HG03108 (cell line): ENCODE measurements at regions not wholly inside any gene's neighbourhood (a gene's known extent, or its start where the extent isn't known, plus 50 kb on each side); places are given as distances from the start of the nearest gene placed in this dataset.
"Not testable (repeated sequence)": the region's sequence is repeated elsewhere in the genome, so short reads cannot be mapped to it uniquely, and the experiment has no call there.

ENCODE experiments used
- ATAC-seq: cut with Tn5 transposase; IDR thresholded peaks from one replicate; pipeline ENCODE4 v1.9.1; 2021; ENCODE audit warnings: moderate library complexity; ENCODE audit not compliant: unreplicated experiment

DNA sequence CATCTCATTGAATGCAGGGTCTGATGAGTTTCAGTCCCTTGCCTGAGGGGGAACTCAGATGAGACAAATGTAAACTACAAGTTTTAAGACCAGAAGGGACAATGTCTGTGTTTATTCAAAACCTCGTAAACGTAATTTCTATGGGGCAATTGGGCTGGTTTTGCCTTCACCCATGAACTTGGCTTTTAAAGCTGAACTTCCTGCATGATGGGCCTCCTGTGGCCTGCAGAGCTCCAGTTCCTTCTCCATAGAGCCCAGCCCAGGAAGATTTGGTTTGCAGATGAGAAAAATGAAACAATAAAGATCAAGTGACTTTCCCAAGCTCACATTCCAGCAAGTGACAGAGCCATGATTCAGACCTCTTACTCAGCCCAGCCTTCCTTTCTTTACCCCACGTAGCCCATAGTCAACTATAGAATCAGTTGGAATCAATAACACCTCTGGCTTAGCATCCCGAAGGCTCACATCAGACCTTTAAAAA, 612.3 kb downstream of the UTRN start:
- ATAC-seq: no peak

DNA sequence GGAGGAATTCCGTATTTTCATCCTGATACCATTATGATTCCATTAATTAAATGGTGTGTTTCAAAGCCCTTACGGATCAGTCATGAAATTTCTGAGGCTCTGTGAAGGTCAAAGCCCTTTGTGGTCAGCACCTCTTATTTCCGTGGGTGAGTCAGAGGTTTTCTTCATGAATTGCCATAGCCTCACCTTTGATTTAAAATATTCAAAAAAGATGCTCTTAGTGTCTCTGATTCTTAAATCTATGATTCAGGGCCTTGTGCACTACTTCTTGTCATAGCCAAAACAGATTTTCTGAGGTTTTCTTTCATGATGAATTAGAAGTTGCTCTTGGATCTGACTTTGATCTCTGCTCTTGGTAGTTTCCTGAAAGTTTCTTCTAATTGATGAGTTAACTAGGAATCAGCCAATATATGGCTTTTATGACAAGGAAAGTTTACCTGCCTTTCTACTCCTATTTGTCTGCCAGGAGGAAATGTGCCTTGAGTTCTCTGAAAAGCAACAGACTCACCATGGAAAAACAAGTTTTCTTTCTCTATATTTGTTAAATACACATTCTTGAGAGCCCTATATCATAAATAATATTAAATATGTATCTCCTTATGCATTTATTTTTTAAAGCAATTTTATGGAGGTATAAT, 613.0 kb downstream of the UTRN start:
- ATAC-seq: no peak

DNA sequence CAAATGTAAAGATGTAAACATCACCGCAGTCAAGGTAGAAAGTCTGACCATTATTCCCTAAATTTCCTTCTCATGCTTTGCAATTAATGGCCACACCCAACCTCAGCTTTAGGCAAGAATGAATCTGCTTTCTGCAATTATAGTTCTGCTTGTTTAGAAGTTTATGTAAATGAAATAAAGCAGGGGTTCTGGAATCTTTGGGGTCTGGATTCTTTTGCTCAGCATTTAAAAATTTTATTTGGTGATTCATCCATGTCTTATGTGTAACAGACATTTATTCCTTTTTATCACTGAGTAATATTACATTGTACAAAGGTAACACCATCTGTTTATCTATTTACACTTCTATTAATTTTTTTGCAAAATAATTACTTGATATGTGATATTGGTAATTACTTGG, 613.6 kb downstream of the UTRN start:
- ATAC-seq: no peak

DNA sequence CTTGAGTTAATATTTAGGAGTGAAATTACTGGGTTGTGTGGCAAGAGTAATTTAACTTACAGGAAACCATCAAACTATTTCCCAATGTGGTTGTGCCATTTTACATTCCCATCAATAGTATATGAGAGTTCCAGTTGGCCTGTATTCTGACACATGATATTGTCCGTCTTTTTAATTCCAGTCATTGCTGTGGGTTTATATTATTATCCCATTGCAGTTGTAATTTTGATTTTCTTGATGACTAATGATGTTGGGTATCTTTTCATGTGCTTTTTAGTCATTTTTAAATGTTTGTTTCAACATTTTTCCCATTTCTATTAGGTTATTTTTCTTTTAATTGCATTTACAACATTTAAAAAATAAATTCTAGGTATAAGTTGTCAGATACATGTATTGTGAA, 614.0 kb downstream of the UTRN start:
- ATAC-seq: no peak

DNA sequence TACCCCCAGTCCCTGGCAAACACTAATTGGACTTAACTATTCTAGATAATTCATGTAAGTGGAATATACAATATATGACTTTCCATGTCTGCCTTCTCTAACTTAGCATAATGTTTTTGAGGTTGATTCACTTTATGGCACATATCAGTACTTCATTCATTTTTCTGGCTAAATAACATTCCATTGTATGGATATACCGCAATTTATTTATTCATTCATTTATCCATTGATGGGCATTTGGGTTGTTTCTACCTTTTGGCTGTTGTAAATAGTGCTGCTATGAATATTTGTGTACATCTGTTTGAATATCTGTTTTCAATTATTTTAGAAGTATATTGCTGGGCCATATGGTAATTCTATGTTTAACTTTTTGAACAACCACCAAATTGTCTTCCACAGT, 616.3 kb downstream of the UTRN start:
- ATAC-seq: no peak

DNA sequence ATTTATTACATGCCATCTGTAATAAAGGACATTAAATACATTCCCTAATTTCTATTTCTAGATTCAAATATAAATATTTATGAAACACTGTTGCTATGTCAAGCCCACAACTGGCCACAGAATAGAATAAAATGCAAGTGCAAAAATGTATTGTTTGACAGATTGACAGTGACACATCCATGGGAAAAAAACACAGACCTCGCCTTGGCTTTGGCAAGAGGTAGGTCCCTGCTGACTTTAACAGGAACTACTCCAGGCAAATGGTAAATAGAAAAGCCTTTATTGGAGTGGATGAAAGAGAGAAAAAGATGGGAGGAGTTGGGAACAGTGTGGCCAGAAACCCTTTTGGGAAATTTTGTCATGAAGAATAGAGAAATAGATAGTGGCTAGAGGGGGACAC, 622.9 kb downstream of the UTRN start:
- ATAC-seq: no peak

DNA sequence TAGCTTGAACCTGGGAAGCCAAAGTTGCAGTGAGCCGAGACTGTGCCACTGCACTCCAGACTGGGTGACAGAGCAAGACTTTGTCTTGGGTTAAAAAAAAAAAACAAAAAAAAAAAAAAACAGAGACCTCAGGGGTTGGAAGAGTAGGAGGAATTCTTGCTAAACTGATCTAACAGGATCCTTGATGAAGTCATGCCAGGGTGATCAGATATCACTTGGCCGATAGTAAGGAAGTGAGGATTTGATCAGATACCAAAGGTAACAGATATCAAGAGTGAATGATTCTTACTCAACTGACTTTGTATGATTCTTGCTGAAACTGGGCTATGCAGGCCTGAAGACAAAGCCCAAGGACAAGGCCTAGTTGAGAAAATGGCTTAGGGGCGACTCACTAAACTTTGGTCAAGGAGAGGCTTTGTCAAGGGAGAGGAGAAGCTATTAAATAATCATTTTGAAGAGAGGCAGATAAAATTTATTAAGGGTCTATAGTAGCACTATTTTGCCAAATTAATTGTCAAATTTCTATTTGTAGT, 624.7 kb downstream of the UTRN start:
- no peak for ATAC-seq

DNA sequence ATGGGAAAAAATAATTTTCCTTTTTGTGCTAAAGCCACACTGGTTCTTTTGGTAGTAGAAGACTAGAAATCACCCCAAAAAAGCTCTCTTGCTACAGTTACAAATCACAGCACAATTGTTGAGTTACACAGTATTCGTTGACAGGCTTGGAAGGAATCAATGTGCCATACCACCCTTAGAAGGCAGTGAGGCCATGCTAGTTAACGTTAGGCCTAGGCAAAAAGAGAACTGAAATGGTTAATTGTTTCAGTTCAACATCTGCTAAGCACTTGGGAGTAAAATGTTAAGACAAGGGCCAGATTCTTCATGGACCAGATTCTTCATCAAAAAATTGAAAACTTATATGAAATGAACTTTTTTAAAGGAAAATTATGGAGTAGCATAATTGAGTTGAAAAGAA, 626.2 kb downstream of the UTRN start:
- ATAC-seq: no peak

DNA sequence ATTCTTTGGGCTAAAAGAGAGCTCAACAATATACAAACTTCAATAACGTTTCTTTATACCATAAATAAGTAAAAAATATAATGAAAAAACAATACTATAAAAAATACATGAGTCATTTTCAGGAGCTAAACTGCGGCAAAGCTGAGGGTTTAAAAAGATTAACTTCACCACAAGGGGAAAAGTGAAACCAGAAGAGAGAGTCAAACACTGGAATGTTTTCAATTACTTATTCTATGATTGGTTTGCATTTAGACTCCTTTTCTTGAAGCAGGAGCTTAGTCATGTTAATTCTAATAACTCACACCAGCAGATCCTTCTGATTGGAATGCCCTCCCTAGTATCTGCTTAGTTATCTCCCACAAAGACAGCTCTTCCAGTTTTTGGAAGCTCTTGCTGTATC, 627.3 kb downstream of the UTRN start:
- ATAC-seq: no peak

DNA sequence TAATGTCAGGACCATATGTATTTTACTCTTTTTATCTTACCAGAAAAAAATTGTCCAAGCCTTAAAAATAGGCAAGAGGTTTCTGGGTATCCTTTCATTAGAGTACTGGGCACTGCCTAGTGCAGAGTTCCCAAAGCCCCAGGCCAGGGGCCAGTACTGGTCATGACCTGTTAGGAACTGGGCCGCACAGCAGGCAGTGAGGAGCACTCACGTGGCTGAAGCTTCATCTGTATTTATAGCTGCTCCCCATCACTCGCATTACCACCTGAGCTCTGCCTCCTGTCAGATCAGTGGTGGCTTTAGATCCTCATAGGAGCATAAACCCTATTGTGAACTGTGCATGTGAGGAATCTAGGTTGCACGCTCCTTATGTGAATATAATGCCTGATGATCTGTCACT, 632.9 kb downstream of the UTRN start:
- ATAC-seq: no peak

DNA sequence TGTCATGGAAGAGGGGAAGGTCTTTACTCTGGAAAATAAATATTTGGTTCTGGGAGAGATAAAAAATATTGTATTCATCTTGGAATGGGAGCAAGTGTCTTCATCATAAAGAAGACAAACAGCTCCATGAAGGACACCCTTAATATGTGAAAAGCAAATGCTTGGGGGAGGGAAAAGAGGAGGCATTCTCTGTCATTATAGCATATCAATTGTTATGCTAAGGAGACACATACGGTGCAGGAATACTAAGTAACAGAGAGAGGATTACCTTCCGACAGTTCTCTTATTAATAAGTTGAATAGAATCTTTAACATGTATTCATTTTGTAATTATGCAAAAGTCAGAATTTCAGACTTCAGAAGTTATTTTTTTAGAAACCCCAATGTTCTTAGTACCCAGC, 634.4 kb downstream of the UTRN start:
- no peak for ATAC-seq

DNA sequence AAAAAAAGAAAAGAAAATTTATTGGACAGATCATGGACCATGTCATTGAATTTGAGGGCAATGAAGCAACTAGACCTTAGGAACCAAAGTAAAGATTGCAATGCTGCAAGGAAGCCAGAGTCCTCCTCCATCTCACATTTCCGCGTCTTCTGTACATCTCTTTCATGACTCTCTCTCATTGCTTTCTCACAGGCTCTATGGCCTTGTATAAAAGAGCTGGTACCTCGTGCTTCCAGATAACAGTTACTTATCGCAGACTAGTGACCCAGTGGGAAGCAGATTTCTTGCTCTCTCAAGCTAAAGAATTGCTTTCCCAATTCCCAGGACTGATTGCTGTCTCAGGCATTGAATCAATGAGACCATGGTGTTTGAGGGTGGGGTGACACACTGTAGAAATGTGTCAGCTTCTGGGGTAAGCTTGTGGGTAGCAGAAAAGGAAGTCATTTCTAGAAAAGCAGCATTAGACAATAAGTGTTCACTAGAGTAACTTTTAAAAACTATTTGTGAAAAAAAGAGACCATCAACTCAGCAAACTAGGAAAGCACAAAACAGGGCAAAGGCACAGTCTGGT, 635.3 kb downstream of the UTRN start:
- no peak for ATAC-seq

DNA sequence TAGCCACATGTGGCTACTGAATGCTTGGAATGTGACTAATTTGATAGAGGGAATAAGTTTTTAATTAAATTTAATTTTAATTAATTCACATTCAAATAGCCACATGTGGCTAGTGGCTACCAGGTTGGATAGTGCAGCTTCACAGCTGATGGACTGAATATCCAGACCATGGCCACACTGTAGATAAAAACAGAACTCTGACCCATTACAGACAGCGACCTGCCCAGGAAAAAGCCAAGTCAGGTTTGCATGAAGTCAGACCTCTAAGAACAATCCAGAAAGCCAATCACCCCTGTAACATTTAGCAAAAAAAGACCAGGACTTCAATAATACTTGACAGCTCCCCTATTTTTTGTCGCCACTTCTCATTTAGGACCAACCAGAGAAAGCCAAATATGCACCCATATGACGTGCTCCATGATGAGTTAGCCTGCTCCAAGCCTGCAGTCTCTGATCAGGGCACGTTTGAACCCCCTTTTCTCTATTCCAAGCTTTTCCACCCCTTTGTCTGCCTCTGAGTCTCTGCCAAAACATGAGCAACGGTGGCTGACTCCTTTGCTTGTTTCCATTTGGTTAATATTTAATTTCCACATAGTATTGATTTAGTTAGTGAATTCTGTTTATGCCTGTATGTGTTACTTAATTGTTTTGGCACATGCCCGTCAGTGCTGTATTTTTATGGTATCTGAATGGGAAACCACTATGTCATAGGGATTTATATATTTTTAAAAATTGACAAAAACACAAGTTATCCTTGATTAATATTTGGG, 636.3 kb downstream of the UTRN start:
- ATAC-seq: no peak

DNA sequence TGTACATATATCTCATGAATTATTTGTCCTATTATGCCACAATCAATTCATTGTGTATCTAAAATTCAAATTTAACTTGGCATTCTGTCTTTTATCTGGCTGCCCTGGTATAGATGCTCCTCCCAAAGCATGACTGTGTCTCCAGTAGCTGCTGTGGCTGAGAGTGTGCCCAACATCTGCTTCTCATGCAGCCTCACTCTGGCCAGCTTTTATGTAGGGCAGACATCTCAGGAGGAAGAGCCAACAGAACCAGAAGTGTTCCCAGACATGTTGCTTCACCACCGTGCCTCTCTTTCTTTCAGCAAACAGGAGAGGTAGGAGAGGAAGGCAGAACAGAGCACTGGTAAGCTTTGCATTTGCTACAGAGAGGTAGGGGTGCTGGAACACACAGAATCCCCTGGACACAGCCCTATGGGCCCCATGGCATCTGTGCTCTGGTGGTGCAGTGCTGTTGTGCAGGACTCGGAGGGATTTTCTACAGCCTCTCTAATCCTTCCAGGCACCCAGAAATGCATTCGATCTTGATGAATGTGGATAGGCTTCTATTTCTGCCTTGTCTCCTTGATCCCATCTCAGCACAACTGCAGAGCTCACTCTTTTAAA, 637.1 kb downstream of the UTRN start:
- no peak for ATAC-seq

DNA sequence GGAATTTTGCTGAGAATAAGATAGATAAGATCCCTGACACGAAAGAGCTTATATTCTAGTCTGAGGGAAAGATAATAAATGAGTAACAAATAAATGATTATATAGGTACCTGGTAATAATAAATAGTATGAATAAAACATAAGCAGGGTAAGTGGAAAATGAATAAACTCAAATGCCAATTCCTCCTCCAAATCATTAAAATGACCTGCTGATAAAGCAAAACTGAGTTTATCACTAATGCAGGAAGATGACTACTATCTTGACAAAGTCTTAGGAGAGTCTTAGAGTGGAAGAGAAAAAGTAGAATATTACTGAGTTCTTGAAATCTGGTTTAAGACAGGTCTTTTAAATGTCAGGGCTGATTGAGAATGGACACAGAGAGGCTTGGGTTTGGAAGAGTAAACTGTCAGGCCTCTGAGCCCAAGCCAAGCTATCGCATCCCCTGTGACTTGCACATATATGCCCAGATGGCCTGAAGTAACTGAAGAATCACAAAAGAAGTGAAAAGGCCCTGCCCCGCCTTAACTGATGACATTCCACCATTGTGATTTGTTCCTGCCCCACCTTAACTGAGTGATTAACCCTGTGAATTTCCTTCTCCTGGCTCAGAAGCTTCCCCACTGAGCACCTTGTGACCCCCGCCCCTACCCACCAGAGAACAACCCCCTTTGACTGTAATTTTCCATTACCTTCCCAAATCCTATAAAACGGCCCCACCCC, 637.8 kb downstream of the UTRN start:
- not testable (repeated sequence) for ATAC-seq

DNA sequence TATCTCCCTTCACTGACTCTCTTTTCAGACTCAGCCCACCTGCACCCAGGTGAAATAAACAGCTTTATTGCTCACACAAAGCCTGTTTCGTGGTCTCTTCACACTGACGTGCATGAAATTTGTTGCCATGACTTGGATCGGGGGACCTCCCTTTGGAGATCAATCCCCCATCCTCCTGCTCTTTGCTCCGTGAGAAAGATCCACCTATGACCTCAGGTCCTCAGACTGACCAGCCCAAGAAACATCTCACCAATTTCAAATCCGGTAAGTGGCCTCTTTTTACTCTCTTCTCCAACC, 638.3 kb downstream of the UTRN start:
- not testable (repeated sequence) for ATAC-seq

DNA sequence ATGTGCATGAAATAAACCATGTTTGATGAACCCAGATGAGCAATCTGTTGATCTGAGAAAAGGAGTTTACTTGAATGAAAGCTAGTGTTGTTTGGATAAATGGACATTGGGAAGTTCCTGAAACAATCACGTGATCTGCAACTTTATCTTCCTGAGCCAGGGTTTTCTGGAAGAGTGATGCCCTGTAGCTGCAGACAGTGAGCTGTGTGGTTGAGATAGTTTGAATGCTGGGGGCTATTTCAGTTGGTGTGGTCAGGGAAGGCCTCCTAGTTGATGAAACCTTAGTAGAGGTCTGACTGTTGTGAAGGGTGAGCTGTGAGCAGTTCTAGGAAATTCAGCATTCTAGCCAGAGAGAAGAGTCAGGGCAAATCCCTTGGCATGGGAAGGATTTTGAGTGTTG, 643.7 kb downstream of the UTRN start:
- ATAC-seq: no peak

DNA sequence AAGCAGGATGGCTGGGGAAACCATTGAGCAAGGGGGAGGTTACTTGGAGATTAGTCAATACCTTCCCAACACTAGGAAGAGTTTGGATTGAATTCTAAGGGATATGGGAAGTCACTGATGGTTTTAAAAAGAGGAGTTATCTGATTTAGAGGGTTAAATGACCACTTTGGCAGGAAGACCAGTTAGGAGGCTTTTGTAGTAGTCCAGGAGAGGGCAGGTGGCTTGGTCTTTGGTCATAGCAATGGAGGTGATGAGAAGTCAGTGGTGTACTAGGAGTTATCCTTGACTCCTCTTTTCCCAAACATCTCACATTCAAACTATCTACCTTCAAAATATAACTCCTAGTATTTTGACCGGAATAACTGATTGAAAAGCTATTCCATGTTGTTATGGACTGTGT, 644.1 kb downstream of the UTRN start:
- ATAC-seq: no peak

DNA sequence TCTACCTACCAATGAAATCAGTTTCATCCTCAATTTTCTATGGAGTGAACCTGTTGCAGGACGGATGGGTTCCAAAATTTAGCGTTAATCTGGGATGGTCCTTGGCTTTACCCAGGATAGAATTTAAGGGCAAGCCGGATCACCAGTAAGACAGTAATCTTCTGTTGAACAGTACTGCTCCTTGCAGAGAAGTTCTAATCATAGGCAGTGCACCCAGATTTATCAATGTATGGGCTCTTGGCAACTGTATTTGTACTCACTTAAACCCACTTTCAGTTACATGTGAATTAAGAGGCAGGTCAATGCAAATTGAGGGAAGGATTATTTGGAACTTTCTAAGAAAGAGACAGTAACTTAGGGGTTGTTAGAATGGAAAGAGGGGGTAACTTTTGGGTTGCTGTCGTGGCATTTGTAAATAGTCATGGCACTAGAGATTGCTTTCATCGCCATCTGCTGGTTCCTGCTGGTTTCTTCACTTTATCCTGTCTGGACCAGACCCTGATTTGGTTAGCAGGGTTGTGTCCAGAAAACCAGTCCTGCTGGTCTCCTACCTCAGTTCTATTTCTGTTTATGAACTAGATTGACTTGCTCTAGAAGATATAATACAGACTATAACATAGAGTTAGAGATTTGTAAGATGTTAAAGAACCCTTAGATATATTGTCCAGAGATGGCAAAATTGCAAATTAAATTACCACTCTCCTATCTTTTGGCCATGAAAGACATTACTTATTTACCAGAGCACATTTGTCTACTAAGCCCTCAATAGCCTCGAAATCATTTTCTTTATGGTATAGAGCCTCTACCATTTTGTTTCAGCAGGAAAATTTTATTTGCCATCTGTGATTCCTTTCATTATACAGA, 646.3 kb downstream of the UTRN start:
- ATAC-seq: no peak

DNA sequence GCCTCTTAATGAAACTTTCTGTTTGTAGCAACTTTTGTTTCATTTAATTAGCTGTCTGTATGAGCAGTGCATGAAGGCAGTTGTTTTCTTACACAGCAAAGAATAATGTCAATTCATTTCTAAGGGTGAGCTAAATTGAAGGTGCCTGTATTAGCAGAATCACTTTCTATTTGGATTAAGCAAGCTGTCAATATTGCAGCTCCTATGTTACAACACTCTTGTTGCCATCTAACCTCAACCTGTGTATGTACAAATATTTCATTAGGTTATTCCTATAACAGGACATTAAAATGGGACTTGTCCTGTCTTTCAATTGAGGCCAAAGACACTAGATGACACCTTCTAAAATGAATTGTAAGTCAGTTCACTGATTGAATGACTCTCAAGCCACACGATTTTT, 647.5 kb downstream of the UTRN start:
- ATAC-seq: no peak
